Peyer's patch (tissue), 4 donors: ENCODE measurements at regions not wholly inside any gene's neighbourhood (a gene's known extent, or its start where the extent isn't known, plus 50 kb on each side); places are given as distances from the start of the nearest gene placed in this dataset.

Experiments used
- DNase-seq, 3 donors: peaks; one replicate each; pipeline ENCODE4 v3.0.0-alpha.2; 2017 to 2019
- H3K27ac ChIP-seq, 4 donors: fragments of 200-600 bp; sonication (generic); one replicate each; pipeline ENCODE4 v1.5.1; 2016 to 2019
- H3K27me3 ChIP-seq, 2 donors: fragments of 200-600 bp; sonication (generic); one replicate each; pipeline ENCODE4 v1.5.1; 2019
- H3K36me3 ChIP-seq, 3 donors: fragments of 200-600 bp; sonication (generic); one replicate each; pipeline ENCODE4 v1.5.1; 2016 to 2019
- H3K4me1 ChIP-seq, 4 donors: fragments of 200-600 bp; sonication (generic); one replicate each; pipeline ENCODE4 v1.5.1; 2016 to 2019
- H3K4me3 ChIP-seq, 4 donors: fragments of 200-600 bp; sonication (generic); 1 replicate in 3 of 4; 2 replicates in 1 of 4; pipeline ENCODE4 v1.5.1; 2016 to 2019; ENCODE audit warnings: mild to moderate bottlenecking in 1 of 4
- H3K9me3 ChIP-seq, 4 donors: fragments of 200-600 bp; sonication (generic); one replicate each; pipeline ENCODE4 v1.5.1; 2016 to 2019; ENCODE audit warnings: mild to moderate bottlenecking in 1 of 4
- CTCF ChIP-seq, 6 experiments: fragments of 450-650 bp in 4 of 6; fragments of 200-600 bp in 2 of 6; sonication (generic) in 1 of 6; IDR thresholded peaks; one replicate each; pipeline ENCODE4 v1.5.1; 2017 to 2019; ENCODE audit warnings: antibody characterized with exemption in 6 of 6, mild to moderate bottlenecking in 3 of 6, moderate library complexity in 1 of 6
- POLR2A ChIP-seq, 2 donors: fragments of 450-650 bp; IDR thresholded peaks; one replicate each; pipeline ENCODE4 v1.5.1; 2017; ENCODE audit warnings: antibody characterized with exemption in 2 of 2, mild to moderate bottlenecking in 2 of 2, moderate library complexity in 2 of 2

GRCh38 chr13:74868049-74868448 lies 613.9 kb downstream of the TBC1D4 start:
- Histone ChIP-seq H3K9me3 (no peaks in the 10 kb centered on the region), H3K27me3 (no peaks in the 10 kb centered on the region), H3K4me1 (no peaks in the 10 kb centered on the region), H3K27ac (no peak overlapping the region), H3K4me3 (no peak overlapping the region), H3K36me3 (no peaks in the 10 kb centered on the region)
- no peak for TF ChIP-seq POLR2A (IDR thresholded peaks at IDR 0.05)
- no peak for TF ChIP-seq CTCF (IDR thresholded peaks at IDR 0.05)
- DNase-seq, result no peak

- Histone ChIP-seq H3K9me3 (no peaks in the 10 kb centered on the region), H3K27ac (no peak overlapping the region), H3K4me1 (no peaks in the 10 kb centered on the region), H3K36me3 (no peaks in the 10 kb centered on the region), H3K27me3 (no peaks in the 10 kb centered on the region), H3K4me3 (no peak overlapping the region)
- DNase-seq, result no peak
- TF ChIP-seq CTCF (IDR thresholded peaks at IDR 0.05), result no peak
- no peak for TF ChIP-seq POLR2A (IDR thresholded peaks at IDR 0.05)
Measured at GRCh38 chr13:74867460-74867859, 614.5 kb downstream of the TBC1D4 start.

DNA sequence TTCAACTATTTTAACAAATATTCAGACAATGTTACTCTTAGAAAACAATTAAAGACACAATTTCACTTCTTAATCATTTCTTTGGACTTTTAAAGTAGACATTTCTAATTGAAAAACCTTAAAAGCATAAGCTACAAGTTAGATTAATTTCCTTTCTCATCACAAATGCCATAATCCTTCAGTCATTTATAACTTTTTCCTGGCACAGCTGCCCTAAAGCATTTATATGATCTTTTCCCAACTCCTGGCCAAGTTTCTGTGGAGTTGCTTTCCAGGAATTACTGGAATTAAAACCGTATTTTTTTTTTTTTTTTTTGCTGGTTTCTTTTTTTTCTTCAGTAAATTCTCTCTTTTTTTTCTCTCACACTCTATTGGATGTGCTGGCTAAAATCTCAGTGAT lies 615.9 kb downstream of the TBC1D4 start:
- DNase-seq, result no peak
- H3K9me3 ChIP-seq, result no peaks in the 10 kb centered on the region
- H3K36me3 ChIP-seq, result no peaks in the 10 kb centered on the region
- TF ChIP-seq CTCF (IDR thresholded peaks at IDR 0.05) (no peak), POLR2A (IDR thresholded peaks at IDR 0.05) (no peak)
- no peak overlapping the region for H3K27ac ChIP-seq
- H3K4me1 ChIP-seq, result no peaks in the 10 kb centered on the region
- H3K27me3 ChIP-seq, result no peaks in the 10 kb centered on the region
- H3K4me3 ChIP-seq, result no peak overlapping the region

DNA sequence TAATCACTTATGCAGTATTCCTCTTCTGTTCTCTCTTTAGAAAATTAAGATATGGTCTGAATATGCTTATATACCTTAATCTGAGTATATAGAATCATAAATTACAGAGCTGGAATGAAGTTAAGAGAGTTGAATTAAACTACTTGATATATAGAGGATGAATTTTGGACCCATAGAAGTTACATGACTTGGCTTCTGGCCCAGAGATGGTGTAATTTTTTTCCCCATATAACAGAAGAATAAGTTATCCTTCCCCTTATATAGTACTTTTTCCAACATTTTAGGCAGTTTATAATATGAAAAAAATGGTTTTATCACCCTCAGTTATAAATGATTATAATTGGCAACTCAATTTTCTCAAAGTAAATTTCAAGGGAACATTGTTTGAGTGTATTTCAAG lies 616.3 kb downstream of the TBC1D4 start:
- Histone ChIP-seq H3K4me3 (no peak overlapping the region), H3K4me1 (no peaks in the 10 kb centered on the region), H3K9me3 (no peaks in the 10 kb centered on the region), H3K27me3 (no peaks in the 10 kb centered on the region), H3K27ac (no peak overlapping the region), H3K36me3 (no peaks in the 10 kb centered on the region)
- TF ChIP-seq CTCF (IDR thresholded peaks at IDR 0.05) (no peak), POLR2A (IDR thresholded peaks at IDR 0.05) (no peak)
- no peak for DNase-seq

DNA sequence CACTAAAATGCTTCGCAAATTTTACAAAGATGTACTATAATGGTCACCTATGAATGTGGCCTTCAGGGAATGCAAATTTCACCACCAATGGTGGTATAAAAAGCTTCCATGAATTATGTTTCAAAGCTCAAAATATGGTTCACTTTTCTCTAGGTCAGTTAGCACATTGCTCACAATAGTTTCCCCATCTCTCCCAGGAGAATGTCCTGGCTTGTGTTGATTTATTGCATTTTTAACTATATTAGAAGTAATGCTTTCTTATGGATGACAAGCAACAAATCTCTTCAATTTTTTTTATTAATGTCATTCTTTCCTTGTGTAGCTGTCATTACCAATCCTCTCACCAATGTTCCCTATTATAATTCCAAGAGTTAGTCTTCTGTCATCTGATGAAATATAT lies 621.2 kb downstream of the TBC1D4 start:
- no peaks in the 10 kb centered on the region for H3K4me1 ChIP-seq
- TF ChIP-seq POLR2A (IDR thresholded peaks at IDR 0.05), result no peak
- no peak for TF ChIP-seq CTCF (IDR thresholded peaks at IDR 0.05)
- H3K27ac ChIP-seq, result no peak overlapping the region
- no peaks in the 10 kb centered on the region for H3K27me3 ChIP-seq
- DNase-seq, result no peak
- H3K4me3 ChIP-seq, result no peak overlapping the region
- no peaks in the 10 kb centered on the region for H3K36me3 ChIP-seq
- H3K9me3 ChIP-seq, result no peaks in the 10 kb centered on the region

DNA sequence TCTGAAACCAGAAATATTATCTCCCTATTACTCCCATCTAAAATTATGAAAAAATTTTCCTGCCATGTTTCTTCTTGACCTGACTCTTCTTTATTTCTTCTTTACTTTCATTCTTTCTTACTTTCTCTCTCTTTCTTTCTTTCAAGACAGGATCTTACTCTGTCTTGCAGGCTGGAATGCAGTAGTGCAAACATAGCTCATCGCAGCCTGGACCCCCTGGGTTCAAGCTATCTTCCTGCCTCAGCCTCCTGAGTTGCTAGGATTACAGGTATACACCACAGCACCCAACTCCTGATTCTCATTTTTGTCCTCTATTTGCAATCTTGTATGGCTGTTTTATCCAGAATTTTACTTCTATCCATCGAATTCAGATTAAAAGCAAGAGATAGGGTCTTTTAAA lies 631.1 kb downstream of the TBC1D4 start:
- Histone ChIP-seq H3K27ac (no peak overlapping the region), H3K27me3 (no peaks in the 10 kb centered on the region), H3K36me3 (no peaks in the 10 kb centered on the region), H3K4me3 (no peak overlapping the region), H3K4me1 (no peaks in the 10 kb centered on the region), H3K9me3 (peaks cover 0 to 6% (median 0%) of the 10 kb centered on the region in 4 donors)
- DNase-seq, result no peak
- TF ChIP-seq CTCF (IDR thresholded peaks at IDR 0.05) (no peak), POLR2A (IDR thresholded peaks at IDR 0.05) (no peak)
